HUES6 (cell line): ENCODE measurements at regions not wholly inside any gene's neighbourhood (a gene's known extent, or its start where the extent isn't known, plus 50 kb on each side); places are given as distances from the start of the nearest gene placed in this dataset.

Source experiments
- H3K27ac ChIP-seq: 2 replicates; pipeline ENCODE4 v1.7.0; 2013; ENCODE audit warnings: low read depth, mild to moderate bottlenecking, low read length, inconsistent platforms
- H3K27me3 ChIP-seq: 2 replicates; pipeline ENCODE4 v1.6.1; 2013; ENCODE audit warnings: low read length; ENCODE audit not compliant: control insufficient read depth, insufficient read depth
- H3K36me3 ChIP-seq: 2 replicates; pipeline ENCODE4 v1.6.1; 2013; ENCODE audit warnings: low read length; ENCODE audit not compliant: control insufficient read depth, insufficient read depth
- H3K4me1 ChIP-seq: 2 replicates; pipeline ENCODE4 v1.6.1; 2013; ENCODE audit warnings: low read length; ENCODE audit not compliant: control insufficient read depth, insufficient read depth
- H3K4me3 ChIP-seq: 2 replicates; pipeline ENCODE4 v1.5.1; 2013; ENCODE audit warnings: low read depth, low read length
- H3K9ac ChIP-seq: one replicate; pipeline ENCODE4 v1.6.1; 2013; ENCODE audit warnings: mild to moderate bottlenecking, low read length
- H3K9me3 ChIP-seq: 2 replicates; pipeline ENCODE4 v1.6.1; 2013; ENCODE audit warnings: low read depth, low read length; ENCODE audit not compliant: control insufficient read depth, insufficient read depth

GRCh38 chr16:63697736-63698135 is 1424.1 kb downstream of the CDH11 start:
- Histone ChIP-seq H3K4me3 (no peak overlapping the region), H3K4me1 (no peaks in the 10 kb centered on the region), H3K27me3 (no peaks in the 10 kb centered on the region), H3K27ac (no peak overlapping the region), H3K9me3 (peaks cover 3% of the 10 kb centered on the region; the same call in 1 of the 2 replicates), H3K36me3 (no peaks in the 10 kb centered on the region), H3K9ac (no peak overlapping the region)

DNA sequence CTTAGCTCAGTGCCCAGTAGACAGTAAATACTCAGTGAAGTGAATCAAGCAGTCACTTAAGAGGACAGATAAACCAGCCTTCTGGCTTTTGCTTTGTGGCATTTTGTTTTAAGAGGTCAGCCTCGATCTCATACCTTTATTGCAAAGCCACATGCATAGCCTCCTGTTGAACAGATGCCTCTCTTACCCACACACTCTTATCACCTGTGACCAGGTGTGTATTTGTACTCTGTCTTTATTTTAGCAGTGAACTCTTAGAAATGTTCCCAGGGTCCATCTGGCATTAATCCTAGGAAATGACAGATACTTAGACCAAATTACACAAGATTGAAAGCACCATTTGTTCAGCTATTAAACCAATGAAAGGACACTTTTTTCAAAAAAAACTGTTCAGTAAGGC is 1426.5 kb downstream of the CDH11 start:
- no peaks in the 10 kb centered on the region for H3K4me1 ChIP-seq
- no peaks in the 10 kb centered on the region for H3K36me3 ChIP-seq
- H3K9me3 ChIP-seq: peaks cover 3% of the 10 kb centered on the region; the same call in 1 of the 2 replicates

GRCh38 chr16:63690961-63691360 is 1430.9 kb downstream of the CDH11 start:
- Histone ChIP-seq H3K4me1 (no peaks in the 10 kb centered on the region), H3K9me3 (peaks cover 3% of the 10 kb centered on the region; the same call in 1 of the 2 replicates), H3K9ac (no peak overlapping the region), H3K4me3 (no peak overlapping the region), H3K27ac (no peak overlapping the region), H3K27me3 (no peaks in the 10 kb centered on the region), H3K36me3 (no peaks in the 10 kb centered on the region)

More for the DNA sequence above, 1426.5 kb downstream of the CDH11 start:
- H3K27me3 ChIP-seq: no peaks in the 10 kb centered on the region
- no peak overlapping the region for H3K9ac ChIP-seq
- H3K27ac ChIP-seq: no peak overlapping the region
- no peak overlapping the region for H3K4me3 ChIP-seq

DNA sequence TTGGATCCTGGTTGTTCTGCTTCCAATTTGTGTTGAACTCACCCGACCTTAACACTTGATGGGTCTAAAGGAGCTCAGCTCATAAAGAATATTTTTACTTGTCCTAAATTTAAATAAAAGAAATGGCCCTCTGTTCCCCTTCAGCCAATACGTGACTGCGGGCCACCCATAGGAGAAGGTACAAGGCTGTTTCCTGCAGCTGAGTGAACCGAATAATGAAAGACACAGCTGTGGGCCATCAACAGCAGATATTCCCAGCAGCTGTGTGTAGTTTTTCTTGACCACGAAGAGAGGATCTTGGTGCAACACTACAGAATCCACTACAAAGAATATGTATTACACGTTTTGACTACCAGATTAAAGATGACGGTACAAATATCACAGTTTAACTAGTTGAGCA is 1431.6 kb downstream of the CDH11 start:
- Histone ChIP-seq H3K36me3 (no peaks in the 10 kb centered on the region), H3K27ac (no peak overlapping the region), H3K27me3 (no peaks in the 10 kb centered on the region), H3K4me1 (no peaks in the 10 kb centered on the region), H3K9me3 (peaks cover 3% of the 10 kb centered on the region; the same call in 1 of the 2 replicates), H3K4me3 (no peak overlapping the region), H3K9ac (no peak overlapping the region)

DNA sequence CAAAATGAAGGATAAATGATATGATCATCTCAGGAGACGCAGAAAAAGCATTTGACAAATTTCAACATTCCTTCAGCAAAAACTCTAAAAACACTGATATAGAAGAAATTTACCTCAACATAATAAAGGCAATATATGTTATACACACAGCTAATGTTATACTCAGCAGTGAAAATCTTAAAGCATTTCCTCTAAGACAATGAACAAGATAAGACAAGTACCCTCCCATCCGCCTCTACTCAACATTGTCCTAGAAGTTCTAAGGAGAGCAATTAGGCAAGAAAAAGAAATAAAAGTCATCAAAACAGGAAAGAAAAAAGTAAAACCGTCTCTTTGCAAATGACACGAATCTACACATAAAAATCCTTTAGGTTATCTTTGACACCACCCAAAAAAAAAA is 1432.8 kb downstream of the CDH11 start:
- H3K9me3 ChIP-seq: no peaks in the 10 kb centered on the region
- H3K27ac ChIP-seq: no peak overlapping the region
- H3K4me3 ChIP-seq: no peak overlapping the region
- no peaks in the 10 kb centered on the region for H3K27me3 ChIP-seq
- no peaks in the 10 kb centered on the region for H3K4me1 ChIP-seq
- H3K9ac ChIP-seq: no peak overlapping the region
- H3K36me3 ChIP-seq: no peaks in the 10 kb centered on the region

DNA sequence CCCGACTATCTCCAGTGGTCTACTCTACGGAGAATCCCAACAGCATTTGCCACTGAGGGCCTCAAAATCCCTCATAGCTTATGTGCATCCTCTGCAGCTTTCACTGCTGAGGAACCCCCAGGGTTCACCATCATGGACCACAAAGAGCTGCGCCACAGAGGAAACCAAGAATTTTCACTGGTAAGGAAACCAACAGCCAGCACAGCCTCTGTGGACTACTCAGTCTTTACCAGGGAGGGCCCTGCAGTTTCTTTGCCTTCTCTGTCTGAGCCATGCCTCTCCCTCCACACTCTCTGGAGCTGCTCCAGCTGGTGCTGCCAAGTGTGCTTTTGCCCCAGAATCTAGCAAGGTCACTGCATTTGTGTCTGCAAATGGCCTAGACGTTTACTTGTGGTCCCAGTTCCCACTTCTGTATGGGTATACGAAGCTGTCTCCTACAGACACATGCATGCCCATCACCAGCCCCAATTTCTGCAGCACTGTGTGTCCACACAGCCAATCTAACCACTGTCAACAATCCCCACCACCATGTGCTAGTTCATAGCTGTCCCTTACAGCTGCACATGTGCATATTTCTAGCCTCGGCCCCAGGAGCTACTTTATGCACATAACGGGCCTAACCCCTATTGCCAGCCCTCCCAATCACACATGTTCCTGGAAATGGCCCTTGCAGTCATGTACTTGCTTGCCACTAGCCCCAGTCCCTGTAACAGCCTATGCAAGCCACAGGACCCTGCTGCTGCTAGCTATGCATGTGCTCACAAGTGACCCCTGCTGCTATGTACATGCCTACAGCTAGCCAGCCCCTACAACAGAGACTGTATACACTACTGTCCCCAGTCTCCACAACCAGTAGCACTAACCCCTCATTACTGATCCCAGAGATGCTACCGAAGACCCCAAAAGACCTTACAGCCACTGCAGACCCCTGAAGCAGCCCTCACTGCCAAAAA is 1437.4 kb downstream of the CDH11 start:
- no peaks in the 10 kb centered on the region for H3K4me1 ChIP-seq
- H3K27ac ChIP-seq: no peak overlapping the region
- H3K9me3 ChIP-seq: no peaks in the 10 kb centered on the region
- H3K36me3 ChIP-seq: no peaks in the 10 kb centered on the region
- H3K27me3 ChIP-seq: no peaks in the 10 kb centered on the region
- H3K4me3 ChIP-seq: no peak overlapping the region
- H3K9ac ChIP-seq: no peak overlapping the region

DNA sequence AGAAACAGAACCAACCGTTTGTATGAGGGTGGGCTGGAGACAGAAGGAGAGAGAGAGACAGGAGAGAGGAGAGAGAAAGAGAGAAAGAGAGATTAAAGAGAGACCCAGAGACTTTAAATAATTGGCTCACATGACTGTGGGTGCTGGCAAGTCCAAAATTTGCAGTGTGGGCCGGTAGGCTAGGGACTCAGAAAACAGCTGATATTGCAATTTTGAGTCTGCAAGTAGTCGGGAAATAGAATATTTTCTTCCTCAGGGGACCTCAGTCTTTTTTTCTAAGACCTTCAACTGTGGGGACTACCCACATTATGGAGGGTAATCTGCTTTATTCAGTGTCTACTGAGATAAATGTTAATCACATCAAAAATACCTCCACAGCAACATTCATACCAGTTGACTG is 1439.0 kb downstream of the CDH11 start:
- no peaks in the 10 kb centered on the region for H3K36me3 ChIP-seq
- H3K27me3 ChIP-seq: no peaks in the 10 kb centered on the region
- H3K27ac ChIP-seq: no peak overlapping the region

GRCh38 chr16:63672493-63672892 is 1449.4 kb downstream of the CDH11 start:
- Histone ChIP-seq H3K4me1 (no peaks in the 10 kb centered on the region), H3K27me3 (no peaks in the 10 kb centered on the region), H3K9me3 (no peaks in the 10 kb centered on the region), H3K36me3 (no peaks in the 10 kb centered on the region), H3K27ac (no peak overlapping the region), H3K4me3 (no peak overlapping the region), H3K9ac (no peak overlapping the region)

More for the DNA sequence above, 1439.0 kb downstream of the CDH11 start:
- no peak overlapping the region for H3K4me3 ChIP-seq
- no peaks in the 10 kb centered on the region for H3K9me3 ChIP-seq
- no peaks in the 10 kb centered on the region for H3K4me1 ChIP-seq
- no peak overlapping the region for H3K9ac ChIP-seq

DNA sequence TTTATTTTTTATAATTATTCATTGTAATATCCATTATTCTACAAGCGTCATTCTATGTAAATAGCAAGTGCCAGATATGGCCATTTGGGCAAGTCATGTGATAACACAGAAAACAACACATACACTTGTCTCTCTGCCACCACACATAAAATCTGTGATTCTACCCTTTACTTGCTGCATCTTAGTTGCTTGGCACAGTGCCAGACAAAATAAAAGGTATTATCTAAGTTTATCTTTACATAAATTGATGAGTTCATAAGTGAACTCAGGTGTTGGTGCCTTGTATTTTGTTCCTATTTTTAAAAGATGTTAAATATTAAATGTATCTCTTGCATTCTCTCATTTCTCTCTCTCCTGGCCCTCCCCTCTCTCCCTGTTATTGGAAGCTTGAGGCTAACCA is 1458.7 kb downstream of the CDH11 start:
- Histone ChIP-seq H3K4me1 (no peaks in the 10 kb centered on the region; the same call in 1 of the 2 replicates), H3K9ac (no peak overlapping the region), H3K27me3 (no peaks in the 10 kb centered on the region), H3K4me3 (no peak overlapping the region), H3K9me3 (no peaks in the 10 kb centered on the region), H3K36me3 (no peaks in the 10 kb centered on the region), H3K27ac (no peak overlapping the region)

- Histone ChIP-seq H3K4me3 (no peak overlapping the region), H3K27me3 (no peaks in the 10 kb centered on the region), H3K27ac (no peak overlapping the region), H3K36me3 (no peaks in the 10 kb centered on the region), H3K9me3 (no peaks in the 10 kb centered on the region), H3K9ac (no peak overlapping the region), H3K4me1 (no peaks in the 10 kb centered on the region; the same call in 1 of the 2 replicates)
Measured at GRCh38 chr16:63655846-63656245, 1466.0 kb downstream of the CDH11 start.

GRCh38 chr16:63653044-63653839 is 1468.6 kb downstream of the CDH11 start:
- no peaks in the 10 kb centered on the region for H3K9me3 ChIP-seq
- H3K9ac ChIP-seq: no peak overlapping the region
- H3K27ac ChIP-seq: no peak overlapping the region
- H3K27me3 ChIP-seq: no peaks in the 10 kb centered on the region
- no peaks in the 10 kb centered on the region; the same call in 1 of the 2 replicates for H3K4me1 ChIP-seq
- no peak overlapping the region for H3K4me3 ChIP-seq
- H3K36me3 ChIP-seq: no peaks in the 10 kb centered on the region
